ENCODE measurements at regions not wholly inside any gene's neighbourhood (a gene's known extent, or its start where the extent isn't known, plus 50 kb on each side); places are given as distances from the start of the nearest gene placed in this dataset.

DNA sequence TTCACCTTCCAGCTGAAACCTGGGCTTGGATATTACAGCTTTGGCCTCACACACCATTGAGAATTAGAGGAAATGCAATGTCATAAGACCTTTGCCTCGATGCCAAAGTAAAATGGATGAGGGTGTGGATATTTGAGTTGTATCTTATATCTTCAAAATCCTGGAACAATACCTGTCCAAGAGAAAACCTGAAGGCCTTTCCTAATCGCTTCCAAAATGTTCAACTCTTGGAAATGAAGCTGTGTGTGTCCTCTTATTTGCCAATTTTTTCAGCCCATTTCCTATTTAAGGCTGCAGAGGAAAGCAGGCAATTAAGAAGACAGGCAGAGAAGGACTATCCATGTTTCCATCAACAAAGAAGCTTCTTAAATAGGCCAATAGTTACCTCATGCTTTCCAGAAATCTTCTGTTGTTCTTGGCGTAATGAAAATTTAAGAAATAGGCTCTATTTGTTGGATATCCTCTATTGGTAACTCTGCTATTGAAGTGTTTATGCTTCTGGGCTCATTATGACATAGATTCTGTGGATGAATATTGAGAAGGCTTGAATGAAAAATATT lies 99.5 kb upstream of the ZBTB20 start:
- Histone ChIP-seq H2BK120ac (ENCODE audit: low read depth, low read length) (peak overlapping the region; percentile 48; the same call in 1 of the 2 replicates), H2BK20ac (ENCODE audit: low read depth, low read length) (0 out of 2 replicates have a peak overlapping the region, but pooled peaks have one; percentile 36), H2AK9ac (replicated peaks; ENCODE audit: low read depth, low read length, poor library complexity) (no peak overlapping the region), H3K4me3 (ENCODE audit: insufficient read depth, low read depth, low read length) (no peak overlapping the region), H3K18ac (ENCODE audit: low read depth, low read length) (peak overlapping the region; percentile 59; the same call in 1 of the 2 replicates), H3K9ac (ENCODE audit: low read depth, low read length) (no peak overlapping the region), H3K56ac (ENCODE audit: extremely low read depth, insufficient read depth, low read length) (no peak overlapping the region), H2AK5ac (ENCODE audit: low read depth, low read length) (no peak overlapping the region), H3K9me3 (ENCODE audit: control insufficient read depth, insufficient read depth, low read length) (no peaks in the 10 kb centered on the region), H2BK5ac (ENCODE audit: low read depth, low read length, poor library complexity, severe bottlenecking) (no peak overlapping the region), H3K23ac (ENCODE audit: low read depth, low read length) (no peak overlapping the region), H3K14ac (replicated peaks; ENCODE audit: low read depth, low read length) (no peak overlapping the region), H4K5ac (ENCODE audit: low read depth, low read length) (no peak overlapping the region), H2AFZ (replicated peaks; ENCODE audit: low read length, poor library complexity) (no peak overlapping the region), H3K36me3 (ENCODE audit: control insufficient read depth, insufficient read depth, low read length) (no peaks in the 10 kb centered on the region), H4K91ac (ENCODE audit: insufficient read depth, low read depth, low read length) (peak overlapping the region; percentile 28; the same call in 1 of the 2 replicates), H3K27ac (ENCODE audit: insufficient read depth, low read length) (no peak overlapping the region), H3K9me1 (ENCODE audit: insufficient read depth, low read length) (no peaks in the 10 kb centered on the region), H3K4me2 (ENCODE audit: low read depth, low read length) (no peak overlapping the region), H4K8ac (ENCODE audit: low read depth in 2 of 2, low read length in 2 of 2) (no peak overlapping the region; a peak in 1 of 4 replicates), H2BK15ac (ENCODE audit: low read depth, low read length) (peak overlapping the region; percentile 65; the same call in 2 of the 3 replicates), H3K4me1 (ENCODE audit: control insufficient read depth, insufficient read depth, low read length) (peaks cover 5% of the 10 kb centered on the region), H3K4ac (ENCODE audit: low read depth, low read length) (no peak overlapping the region), H3K79me1 (ENCODE audit: low read depth in 1 of 2, low read length in 2 of 2) (no peaks in the 10 kb centered on the region), H4K20me1 (ENCODE audit: insufficient read depth, low read length) (no peaks in the 10 kb centered on the region), H3K27me3 (ENCODE audit: control insufficient read depth, insufficient read depth, low read length) (no peaks in the 10 kb centered on the region)
- POLR2A ChIA-PET (ENCODE audit: unreplicated experiment): interaction anchor here (0.6 kb wide), 1 partner anchor 24 kb away, joined by 3 read pairs; no protein-coding TSS in a partner anchor
- no TSS peak for BruUV-seq (replicated peaks)
- intact Hi-C loops (cut with micrococcal nuclease) (loop anchor here (1.0 kb wide), 1 partner anchor 44 kb away; no protein-coding TSS in a partner anchor), in situ Hi-C loops (cut with MboI; ENCODE audit: low sequenced_read_pairs) (no loop called here), dilution Hi-C loops (cut with HindIII; ENCODE audit: low sequenced_read_pairs, unreplicated experiment) (no loop called here)
- DNase-seq (peak; percentile 31), ATAC-seq (ENCODE audit: low read depth) (no peak)
- WGBS, 2 experiments (ENCODE audit: extremely low coverage in 2 of 2, insufficient read length in 1 of 2): no CpG with 5 or more reads among the region's 3 CpGs
- CTCF ChIA-PET: interaction anchor here (0.6 to 2.4 kb wide), 2 partner anchors 29 to 862 kb away, joined by 3 to 7 read pairs; no protein-coding TSS in a partner anchor
- TF ChIP-seq POLR2A (IDR thresholded peaks at IDR 0.05; ENCODE audit: low read depth, low read length): no peak
- no peak for TF ChIP-seq MAZ (IDR thresholded peaks at IDR 0.05; ENCODE audit: borderline replicate concordance, low read depth, low read length)
- no peak for TF ChIP-seq MAFK (IDR thresholded peaks at IDR 0.05; ENCODE audit: low read depth, low read length)
- TF ChIP-seq BHLHE40 (IDR thresholded peaks at IDR 0.05; ENCODE audit: low read depth, low read length): no peak
